M059J (cell line): ENCODE measurements at regions not wholly inside any gene's neighbourhood (a gene's known extent, or its start where the extent isn't known, plus 50 kb on each side); places are given as distances from the start of the nearest gene placed in this dataset.

Source experiments
- DNase-seq: peaks from one replicate; pipeline ENCODE4 v3.0.0-alpha.2; 2012; ENCODE audit warnings: low read depth

DNA sequence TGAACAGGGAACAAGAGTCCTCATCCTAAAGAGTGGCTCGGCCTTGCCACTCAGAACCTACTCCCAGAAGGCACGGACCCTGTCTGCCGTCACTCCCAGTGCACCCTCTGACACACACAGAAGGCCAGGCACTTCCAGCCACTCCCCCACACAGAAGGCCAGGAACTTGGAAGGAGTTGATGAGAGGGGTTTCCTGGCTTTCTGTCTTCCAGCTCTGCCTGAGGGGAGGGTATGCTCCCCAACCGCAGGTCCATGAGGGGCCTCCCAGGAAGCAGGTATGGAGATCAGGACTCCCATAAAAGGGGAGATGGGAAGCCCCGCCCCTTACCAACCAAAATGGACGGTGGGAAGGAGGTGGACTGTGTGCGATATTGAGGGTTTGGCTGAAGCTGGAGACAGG lies 247.6 kb upstream of the IRX4 start:
- no peak for DNase-seq

DNA sequence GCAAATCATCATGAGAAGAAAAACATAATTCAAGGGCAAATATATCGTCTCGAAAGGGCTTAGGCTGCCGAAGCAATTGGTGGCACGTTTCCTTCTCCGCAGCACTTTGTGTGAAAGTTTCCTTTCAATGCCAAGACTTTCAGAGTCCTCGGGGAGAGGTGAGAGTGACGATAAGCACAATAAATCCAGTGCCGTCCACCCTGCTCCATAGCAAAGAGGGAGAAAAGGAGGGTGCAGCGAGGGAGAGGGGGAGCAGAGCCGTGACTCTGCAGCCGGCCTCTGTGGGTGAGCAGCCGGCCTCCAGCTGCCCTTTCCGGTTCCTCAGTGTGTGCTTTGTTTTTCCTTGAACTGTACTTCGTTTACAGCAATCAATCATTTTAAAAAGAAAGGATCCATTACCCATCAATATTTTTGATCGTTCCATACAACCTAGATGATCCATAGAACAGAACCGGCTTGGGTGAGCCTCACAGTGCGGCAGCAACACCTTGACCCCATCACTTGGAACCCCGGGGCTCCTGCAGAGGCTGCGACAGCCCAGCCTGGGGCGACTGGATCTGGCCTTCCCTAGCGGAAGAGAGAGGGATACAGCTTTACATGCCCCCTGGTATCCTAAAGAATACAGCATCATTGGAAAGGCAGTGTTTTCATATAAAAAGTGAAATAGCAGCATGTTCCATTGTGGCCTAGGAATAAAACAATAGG lies 247.0 kb upstream of the IRX4 start:
- DNase-seq = no peak

DNA sequence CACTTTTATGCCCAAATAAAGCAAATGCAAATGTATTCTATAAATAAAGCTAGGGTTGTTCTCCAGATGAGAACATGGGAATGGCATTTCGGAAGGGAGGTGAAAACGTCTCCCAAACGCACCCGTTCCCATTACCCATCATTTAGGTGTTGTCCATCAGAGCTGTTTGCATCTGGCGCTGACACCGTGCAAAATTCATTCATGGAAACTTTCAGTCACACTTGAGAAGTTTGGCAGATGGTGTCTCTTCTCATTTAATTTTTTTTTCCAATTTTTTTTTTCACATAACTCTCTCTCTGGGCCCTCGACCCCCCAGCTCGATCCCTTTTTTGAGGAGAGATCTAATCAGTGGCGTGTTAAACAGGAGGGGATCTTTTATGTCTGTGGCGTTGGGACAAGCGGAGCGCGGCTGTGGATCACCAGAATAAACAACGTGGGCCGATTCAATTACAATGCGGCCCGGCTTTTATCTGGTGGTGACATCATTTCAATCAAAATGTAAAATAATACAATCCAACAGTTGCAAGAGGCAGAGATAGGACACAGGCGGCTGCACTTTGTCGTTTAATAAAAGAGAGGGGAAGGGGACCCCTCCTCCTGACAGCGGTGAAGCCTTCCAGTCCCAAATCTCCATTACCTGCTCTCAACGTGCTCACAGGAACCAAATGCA lies 246.1 kb upstream of the IRX4 start:
- DNase-seq = no peak

DNA sequence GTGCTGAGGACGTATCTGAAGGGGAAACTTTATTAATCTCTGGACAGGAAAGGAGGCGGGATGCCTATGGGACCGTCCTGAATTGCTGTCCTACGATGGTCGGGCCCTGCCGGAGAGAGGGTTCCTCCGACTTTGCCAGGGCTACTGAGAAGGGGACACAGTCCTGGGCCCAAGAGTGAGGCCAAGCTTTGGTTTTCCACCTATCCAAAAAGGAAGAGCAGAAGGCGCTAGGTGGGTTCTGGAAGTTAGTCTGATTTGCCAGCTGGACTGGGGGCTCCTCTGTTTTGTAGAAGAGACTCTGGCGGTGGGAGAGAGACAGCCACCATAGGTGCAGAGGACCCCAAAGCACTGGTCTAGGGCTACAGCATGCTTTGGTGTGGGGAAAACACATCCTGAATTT lies 243.8 kb upstream of the IRX4 start:
- DNase-seq = no peak

DNA sequence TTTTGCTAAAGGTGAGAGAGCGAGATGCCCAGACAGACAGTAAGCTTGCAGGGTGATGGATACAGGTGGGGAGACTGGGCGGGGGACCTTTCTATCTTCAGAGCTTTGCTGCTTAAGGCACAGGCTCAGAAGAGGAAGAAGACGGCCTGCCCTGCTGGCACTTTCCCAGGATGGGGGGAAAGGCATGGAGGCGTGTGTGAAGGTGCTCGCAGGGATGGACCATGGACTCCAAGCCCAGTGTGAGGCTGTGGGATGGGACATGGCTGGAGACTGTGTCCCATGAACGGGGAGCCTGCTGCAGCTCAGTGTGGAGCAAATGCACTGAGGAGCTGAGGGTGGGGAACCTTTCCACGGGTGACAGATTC lies 243.2 kb upstream of the IRX4 start:
- no peak for DNase-seq

DNA sequence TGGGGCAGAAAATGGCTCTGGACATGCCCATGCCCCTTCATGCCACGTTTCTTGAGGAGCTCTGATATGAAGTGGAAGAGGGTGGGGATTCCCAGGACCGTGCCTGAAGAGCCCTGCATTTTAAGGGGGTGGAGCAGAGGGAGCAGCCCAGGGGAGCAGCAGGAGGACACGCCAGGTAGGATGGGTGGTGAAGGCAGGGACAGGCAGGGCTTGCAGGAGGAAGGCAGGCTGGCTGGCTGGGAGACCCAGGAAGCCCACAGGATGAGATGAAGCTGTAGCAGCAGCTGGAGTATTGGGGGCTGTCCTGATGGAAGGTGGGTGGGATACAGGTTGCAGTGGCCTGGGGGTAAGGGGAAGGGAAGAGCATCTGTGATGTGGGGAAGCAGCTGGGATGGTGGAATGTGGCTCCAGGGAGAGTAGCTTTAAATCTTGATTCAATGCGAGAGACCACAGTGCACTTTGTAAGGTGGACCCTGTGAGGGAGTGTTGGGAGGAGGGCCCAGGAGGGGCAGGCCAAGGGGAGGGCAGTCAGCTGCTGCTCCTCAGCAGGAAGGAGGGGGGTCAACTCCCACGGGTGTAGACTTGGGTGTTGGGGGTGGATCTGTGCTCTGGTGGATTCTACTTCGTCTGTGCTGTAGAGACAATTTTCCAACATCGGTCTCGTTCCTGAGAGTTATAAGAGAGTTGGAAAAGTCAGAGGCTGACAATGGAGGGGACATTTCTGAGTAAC lies 242.6 kb upstream of the IRX4 start:
- no peak for DNase-seq

DNA sequence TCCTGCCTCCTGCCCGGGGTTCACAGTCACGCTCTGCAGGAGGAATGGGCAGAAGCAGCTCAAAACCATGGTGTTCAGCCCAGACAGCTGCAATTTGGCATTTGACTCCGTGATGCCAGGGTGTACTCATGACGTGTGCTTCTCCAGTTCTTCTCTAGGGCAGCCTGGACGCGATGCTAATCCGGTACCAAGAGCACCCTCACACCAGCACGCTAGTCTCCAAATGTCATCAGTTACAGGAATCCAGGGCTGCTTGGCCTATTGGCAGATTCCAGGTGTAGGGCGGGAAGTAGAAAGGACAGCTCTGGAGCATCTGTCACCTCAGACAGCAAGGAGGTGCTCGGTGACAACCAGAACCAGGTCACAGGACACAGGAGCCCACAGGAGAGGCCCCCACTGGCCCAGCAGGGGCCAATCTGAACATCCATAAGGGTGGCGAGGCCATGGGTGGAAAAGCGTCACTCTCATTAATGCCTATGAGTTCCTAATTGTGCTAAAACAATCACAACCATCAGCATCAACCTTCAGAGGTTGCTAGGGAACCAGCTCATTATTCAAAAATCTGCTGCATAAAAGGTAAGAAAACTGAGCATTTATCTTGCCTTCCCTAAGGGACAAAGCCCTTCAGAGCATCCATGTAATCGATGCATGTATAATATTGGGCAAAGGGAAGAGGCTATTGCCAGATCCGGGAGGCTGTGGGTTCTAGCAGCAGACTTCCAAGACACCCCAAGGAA lies 241.9 kb upstream of the IRX4 start:
- no peak for DNase-seq

DNA sequence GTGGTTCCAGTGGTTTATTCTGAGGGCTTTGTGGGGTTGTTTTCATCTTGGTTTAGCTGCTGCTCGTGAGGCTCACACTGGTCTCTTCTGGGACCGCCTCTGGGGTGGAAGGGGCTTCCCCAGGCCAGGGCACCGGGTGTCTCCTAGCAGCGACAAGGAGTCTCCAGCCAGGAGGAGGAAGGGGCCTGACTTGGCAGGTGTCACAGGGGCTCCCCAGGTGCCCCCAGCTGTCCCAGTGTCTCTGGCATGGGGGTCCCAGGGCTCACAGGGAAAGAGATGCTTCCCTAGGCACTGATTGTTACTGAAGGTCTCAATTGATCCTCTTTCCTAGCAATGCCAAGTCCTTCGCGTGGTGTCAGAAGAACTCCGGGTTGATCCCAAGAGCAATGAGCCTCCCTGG lies 241.1 kb upstream of the IRX4 start:
- no peak for DNase-seq

DNA sequence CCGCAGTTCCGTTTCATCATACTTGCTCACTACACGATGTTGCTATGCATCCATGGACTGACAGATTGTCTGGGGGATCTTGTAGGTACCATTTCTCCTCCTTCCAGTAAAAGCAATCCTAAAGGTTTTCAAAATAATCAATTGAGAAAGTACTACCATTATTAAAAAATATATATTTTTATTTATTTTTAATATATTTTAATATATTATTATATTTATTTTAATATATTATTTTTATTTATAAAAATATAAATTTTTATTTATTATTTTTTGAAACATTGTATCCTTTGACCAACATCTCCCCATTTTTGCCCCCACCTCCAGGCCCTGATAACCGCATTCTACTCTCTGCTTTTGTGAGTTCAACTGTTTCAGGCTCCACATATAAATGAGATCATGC lies 237.6 kb upstream of the IRX4 start:
- DNase-seq = no peak

DNA sequence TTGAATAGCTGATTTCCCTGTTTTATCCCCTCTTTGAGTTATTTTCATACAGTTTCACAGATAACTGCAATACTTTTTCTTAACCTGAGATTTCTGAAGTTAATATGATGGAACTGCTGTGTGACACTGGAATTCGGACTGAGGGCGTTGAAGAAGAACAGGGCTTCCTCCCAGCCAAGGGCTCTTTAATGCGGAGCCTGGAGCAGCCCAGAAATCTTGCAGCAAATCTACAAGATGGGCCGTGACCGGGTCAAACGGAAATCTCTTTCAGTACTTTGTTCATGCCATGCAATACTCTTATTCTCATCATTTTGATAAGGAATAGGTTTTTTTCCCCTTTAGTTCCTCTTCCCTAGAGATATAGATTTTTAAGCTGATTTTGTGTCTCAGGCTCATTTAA lies 236.8 kb upstream of the IRX4 start:
- DNase-seq = no peak

DNA sequence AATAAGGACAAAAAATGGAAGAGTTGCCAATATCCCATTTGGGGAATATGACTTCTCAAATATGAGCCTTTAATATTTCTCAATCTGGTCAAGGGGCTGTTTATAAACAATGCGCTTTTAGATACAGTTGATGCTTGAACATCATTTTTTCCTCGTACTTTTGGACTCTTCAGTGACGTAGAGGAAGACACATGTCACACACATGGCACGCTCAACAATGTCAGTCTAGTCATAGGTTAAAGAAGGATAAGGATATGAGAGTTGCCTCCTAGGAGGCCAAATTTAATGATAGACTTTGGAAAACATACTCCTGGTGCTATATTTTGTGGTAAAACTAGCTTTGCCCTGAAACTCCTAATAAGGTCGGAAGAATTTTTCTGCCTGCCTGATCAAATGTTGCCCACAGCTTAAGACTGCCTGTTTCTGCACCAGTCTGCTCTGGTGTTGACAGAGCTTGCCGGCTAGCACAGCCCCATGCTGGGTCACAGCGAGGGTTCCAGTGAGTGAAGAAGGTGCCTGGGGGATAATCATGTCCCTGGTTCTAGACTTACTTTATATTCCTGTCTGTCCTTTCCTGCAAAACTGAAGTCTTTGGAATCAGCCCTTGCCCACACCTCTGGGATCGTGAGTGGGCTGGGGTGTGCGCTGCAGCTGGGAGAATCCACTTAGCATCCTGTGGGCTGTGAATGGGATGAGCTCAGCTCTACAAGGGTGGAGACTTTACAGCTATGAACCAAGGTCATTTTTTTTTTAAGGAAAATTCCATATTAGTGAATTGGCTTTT lies 230.8 kb upstream of the IRX4 start:
- DNase-seq = no peak

DNA sequence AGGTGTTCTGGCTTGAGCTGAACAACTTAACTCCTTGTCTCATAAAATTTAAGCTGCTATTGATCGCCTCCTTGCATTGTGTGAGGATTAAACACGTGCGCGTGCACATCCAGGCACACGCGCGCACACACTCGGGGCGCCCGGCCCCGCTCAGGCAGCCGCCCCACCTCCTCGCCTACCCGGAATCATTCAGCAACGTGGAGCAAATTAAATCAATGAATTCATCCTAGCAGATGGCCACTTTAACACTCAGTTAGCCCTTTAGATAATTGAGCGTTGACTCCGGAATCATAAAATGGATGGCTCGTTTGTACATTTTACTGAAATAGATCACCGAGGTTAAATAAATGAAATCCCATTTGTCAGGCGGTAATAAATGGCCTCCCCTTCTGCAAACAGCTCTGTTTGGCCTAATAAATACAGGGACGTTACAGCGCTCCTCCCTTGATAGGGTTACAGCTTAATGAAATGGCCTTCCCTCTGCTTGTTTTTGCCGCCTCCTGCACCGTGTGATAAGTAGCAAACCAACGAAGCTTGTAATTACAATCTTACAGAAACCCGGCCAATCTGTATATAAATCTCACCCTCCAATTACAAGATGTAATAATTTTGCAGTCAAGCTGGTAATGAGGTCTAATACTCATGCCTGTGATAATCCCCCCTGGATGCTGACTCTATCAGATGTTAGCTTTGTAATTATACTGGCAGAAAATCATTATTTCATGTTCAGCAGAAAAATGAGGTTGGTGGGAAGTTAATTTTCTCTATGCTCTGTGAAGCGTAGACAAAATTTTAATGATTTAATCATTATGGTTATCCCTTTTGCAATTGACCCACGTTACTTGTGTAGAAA lies 229.7 kb upstream of the IRX4 start:
- DNase-seq = no peak

DNA sequence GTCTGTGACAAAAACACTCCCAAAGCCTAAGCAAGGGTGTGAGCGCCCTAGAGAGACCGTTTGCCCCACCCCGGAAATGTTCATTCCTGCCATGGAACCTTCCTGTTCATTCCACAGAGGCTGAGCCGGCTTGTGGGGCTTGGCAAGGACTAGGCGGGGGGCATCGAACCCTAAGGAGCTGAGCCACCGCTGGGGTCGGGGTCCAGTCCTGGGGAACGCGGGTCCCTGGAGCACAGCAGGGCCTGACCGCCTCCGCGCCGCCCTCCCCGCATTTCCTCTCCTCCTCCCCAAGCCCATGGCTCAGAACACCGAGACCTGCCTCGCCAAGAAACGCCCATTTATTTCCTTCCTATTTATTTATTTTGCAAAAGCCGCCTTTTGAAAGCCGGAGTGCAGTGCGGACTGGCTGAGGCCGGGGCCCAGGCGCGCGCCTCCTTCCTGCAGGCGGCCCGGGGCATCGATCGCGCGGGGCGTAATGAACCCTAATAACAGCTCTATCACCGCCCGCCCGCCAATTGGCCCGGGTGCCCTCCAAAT lies 228.9 kb upstream of the IRX4 start:
- DNase-seq = no peak

DNA sequence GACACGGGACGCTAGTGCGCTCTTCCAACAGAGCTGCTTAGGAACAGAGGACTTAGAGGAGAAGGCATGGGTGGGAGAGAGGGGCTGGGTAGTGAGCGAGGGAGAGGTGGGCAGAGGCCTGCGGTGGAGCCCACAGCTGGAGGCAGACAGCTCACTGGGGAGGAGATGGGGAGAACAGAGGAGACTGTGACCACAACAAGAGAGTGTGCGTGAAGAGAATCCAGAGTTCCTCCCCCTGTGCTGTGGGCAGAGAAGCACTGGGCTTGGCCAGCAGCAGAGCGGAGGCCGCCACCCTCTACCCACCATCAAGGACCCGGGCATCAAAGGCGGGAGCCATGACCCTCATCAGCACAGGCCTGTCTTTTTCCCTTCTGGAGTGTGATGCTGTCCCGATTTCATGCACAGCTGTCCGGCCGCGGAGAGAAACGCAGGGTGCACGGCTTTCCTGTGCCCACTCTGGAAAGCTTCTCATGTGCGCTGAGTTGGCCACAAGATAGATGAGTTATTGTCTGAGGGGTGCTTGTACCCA lies 228.3 kb upstream of the IRX4 start:
- no peak for DNase-seq

DNA sequence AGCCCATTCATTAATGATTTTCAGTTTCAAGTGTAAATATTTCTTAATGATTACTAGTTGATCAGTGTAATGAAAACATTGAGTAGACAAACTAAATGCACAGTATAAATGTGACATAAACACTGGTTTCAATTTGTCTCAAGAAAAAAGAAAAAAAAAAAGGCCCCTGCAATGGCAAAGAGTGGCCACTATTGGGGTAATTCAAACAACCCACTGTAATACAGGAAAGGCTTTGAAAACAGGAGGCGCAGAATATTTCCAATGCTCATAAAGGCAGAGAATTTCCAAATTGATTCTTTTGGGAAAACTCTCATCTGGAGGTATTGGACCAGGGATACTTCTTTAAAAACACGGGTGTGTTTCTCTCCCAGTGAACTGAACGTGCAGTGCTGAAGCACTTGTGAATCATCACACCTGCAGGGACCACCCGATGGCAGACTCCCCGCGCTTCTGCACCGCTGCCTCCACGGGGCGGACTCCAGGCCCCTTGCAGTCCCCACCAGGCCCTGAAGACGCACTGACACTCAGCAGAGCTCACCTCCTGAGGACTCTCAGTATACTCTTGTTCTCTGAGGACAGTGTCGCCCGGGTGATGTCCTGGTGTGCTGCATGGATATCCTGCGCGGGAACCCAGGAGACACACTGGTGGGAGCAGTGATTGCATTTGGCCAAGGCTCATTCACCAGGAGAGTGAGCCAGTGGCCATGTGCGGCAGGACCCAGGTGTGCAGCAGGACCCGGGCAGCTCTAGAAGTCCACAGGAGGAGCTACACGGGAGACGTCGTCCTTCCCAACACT lies 227.6 kb upstream of the IRX4 start:
- DNase-seq = no peak

DNA sequence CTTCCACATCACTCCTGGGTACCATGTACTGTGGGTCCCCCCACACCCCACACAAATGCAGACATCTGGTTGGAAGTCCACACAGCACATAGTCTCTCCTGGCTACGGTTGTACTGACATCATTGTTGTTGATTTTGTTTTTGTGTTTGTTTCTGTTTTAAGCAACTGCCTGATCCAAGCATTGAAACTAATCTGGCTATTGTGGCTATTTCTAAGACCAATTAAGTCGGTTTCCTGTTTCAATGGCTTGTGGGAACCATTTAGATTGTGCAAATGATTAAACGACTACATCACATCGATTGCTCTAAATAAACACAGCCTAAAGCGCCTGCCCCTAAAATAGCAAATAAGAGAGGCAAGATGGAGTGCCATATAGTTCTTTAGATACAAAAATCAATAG lies 226.8 kb upstream of the IRX4 start:
- DNase-seq = no peak

DNA sequence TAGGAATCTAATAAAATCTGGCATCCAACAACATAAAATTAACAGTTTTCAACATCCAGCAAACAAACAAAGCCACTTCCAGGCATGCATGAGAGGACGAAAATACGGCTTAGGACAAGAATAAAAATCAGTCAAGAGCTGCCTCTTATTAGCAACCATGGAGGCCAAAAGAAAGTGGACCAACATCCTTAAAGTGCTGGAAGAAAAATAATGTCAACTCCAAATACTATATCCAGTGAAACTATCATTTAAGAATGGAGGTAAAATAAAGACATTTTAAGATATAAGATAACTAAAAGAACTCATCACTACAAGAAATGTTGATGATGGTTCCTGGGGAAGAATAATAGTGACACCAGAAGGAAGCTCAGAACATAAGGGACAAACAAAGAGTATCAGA lies 224.0 kb upstream of the IRX4 start:
- no peak for DNase-seq

DNA sequence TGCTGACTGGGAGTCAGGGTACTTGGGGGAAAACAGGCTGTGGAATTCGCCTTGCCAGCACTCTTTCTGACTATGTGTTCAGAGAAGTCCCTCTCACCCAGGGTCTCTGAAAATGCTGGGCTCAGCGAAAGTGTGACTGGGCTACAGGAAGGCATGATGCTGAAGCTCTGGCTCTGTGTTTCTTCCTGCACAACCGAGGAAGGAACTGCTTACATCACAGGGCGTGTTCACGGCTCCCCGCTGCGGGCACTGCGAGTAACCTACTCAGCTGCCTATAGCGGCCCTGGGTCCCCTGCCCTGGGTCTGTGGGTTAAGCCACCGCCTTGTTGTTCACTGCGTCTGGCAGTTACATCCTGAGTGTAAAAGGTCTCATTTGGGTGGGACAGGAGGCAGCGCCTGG lies 222.4 kb upstream of the IRX4 start:
- no peak for DNase-seq

DNA sequence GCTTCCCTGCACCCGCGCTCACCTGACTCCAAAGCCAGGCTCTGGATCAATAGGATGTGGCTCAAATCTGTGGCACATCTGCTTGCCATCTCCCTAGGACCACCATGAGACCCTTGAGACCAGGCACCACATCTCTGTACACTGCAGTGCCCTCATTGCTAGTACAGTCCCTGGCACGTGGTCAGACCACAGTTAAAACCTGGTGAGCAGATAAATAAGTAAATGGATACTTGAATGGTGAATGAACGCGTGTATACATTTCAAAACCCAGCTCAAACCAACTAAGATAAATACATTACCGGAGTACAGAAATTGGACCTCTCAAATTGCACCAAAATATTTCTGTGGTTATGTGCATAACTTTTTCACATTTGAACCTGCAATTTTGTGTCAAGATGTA lies 221.2 kb upstream of the IRX4 start:
- DNase-seq = no peak
